ENCODE measurements at regions not wholly inside any gene's neighbourhood (a gene's known extent, or its start where the extent isn't known, plus 50 kb on each side); places are given as distances from the start of the nearest gene placed in this dataset.

DNA sequence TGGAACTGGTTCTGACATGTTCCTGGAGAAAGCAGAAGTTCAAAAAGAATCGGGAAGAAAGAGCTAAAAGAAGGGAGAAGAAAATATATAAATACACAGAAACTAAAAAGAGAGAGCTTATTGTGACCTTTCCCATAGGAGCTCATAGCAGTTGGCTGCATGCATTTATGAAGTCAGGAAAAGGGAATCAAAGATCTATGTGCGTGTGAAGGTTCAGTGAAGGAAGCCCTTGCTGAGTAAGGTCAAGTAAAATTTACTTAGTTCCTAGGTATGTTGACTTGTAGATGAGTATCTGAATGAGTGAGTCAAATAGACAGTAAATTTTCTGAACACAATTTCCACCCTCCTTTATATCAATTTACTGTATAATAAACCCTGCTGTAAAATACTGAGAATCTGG lies 632.5 kb downstream of the SLCO4C1 start:
- TF ChIP-seq POLR2AphosphoS5 (IDR thresholded peaks at IDR 0.05; ENCODE audit: low read depth, low read length) (no peak), TAF1 (IDR thresholded peaks at IDR 0.05; ENCODE audit: borderline replicate concordance, insufficient read depth, low read length) (no peak)
